NT2/D1 (cell line): ENCODE measurements at regions not wholly inside any gene's neighbourhood (a gene's known extent, or its start where the extent isn't known, plus 50 kb on each side); places are given as distances from the start of the nearest gene placed in this dataset.

Experiments used
- DNase-seq: peaks from one replicate; pipeline ENCODE4 v3.0.0-alpha.2; 2011; ENCODE audit warnings: low read depth, low spot score
- H3K27me3 ChIP-seq: 2 replicates; pipeline ENCODE4 v1.6.0; 2011; ENCODE audit warnings: mild to moderate bottlenecking; ENCODE audit not compliant: insufficient read length, insufficient read depth
- H3K36me3 ChIP-seq: 2 replicates; pipeline ENCODE4 v1.6.1; 2011; ENCODE audit warnings: mild to moderate bottlenecking, low read length, mixed read lengths; ENCODE audit not compliant: insufficient read depth, insufficient read length
- H3K4me1 ChIP-seq: 2 replicates; pipeline ENCODE4 v1.5.1; 2011; ENCODE audit not compliant: insufficient read depth, insufficient read length
- H3K4me3 ChIP-seq: 2 replicates; pipeline ENCODE4 v1.5.1; 2011; ENCODE audit warnings: low read depth; ENCODE audit not compliant: insufficient read length
- H3K9ac ChIP-seq: 2 replicates; pipeline ENCODE4 v1.6.0; 2011; ENCODE audit warnings: low read depth; ENCODE audit not compliant: insufficient read length
- H3K9me3 ChIP-seq: 2 replicates; pipeline ENCODE4 v1.5.1; 2011; ENCODE audit warnings: mild to moderate bottlenecking, low read length; ENCODE audit not compliant: insufficient read depth
- SUZ12 ChIP-seq: IDR thresholded peaks from 2 replicates; pipeline ENCODE4 v1.6.1; 2011; ENCODE audit not compliant: insufficient read length, insufficient read depth; ENCODE audit errors: extremely low read depth
- YY1 ChIP-seq: IDR thresholded peaks from 2 replicates; pipeline ENCODE4 v1.6.1; 2011; ENCODE audit not compliant: insufficient read length, insufficient read depth
- ZNF274 ChIP-seq: IDR thresholded peaks from 2 replicates; pipeline ENCODE4 v1.6.1; 2011; ENCODE audit warnings: mild to moderate bottlenecking, low read depth, low read length

DNA sequence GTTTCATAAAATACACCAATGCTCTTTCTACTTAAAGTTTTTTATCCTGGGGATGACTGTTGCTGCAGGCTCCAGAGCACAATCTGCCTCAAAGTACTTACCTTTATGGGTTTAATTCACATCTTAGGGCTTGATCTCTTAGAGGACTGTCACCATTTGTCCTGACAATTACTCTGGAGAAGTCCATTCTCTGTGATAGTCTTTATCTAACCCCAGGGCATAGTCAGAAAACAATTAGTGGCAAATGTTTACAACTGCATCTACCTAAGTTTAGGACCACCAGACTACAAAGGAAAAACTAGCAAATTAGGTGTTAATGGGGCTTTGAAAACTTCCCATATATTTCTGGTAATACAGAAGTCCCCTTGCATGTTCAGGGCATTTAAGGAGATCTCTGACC lies 973.5 kb downstream of the JRKL start:
- no peaks in the 10 kb centered on the region for H3K36me3 ChIP-seq
- H3K9me3 ChIP-seq, result no peaks in the 10 kb centered on the region
- no peaks in the 10 kb centered on the region for H3K27me3 ChIP-seq
- no peak for DNase-seq
- no peak overlapping the region for H3K9ac ChIP-seq
- TF ChIP-seq SUZ12 (no peak), YY1 (no peak), ZNF274 (no peak)
- no peak overlapping the region for H3K4me3 ChIP-seq
- H3K4me1 ChIP-seq, result no peaks in the 10 kb centered on the region

DNA sequence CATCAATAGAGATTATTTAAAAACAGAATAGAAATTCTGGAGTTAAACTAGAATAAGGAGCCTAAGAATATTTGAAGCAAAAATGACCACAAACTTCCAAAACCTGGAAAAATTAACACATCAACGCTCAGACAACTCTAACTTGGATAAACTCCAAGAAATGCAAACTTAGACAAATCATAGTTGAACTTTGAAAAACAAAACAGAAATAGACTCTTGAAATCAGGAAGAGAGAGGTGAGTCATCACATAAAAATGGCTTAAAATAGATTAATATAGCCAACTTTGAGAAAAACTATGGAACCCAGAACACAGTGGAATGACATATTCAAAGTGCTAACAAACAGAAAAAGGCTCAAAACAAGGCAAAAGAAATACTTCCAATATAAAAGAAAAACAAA lies 974.2 kb downstream of the JRKL start:
- Histone ChIP-seq H3K9ac (no peak overlapping the region), H3K4me1 (no peaks in the 10 kb centered on the region), H3K4me3 (no peak overlapping the region), H3K36me3 (no peaks in the 10 kb centered on the region), H3K9me3 (no peaks in the 10 kb centered on the region), H3K27me3 (no peaks in the 10 kb centered on the region)
- no peak for DNase-seq
- TF ChIP-seq ZNF274, result no peak
- no peak for TF ChIP-seq SUZ12
- no peak for TF ChIP-seq YY1

DNA sequence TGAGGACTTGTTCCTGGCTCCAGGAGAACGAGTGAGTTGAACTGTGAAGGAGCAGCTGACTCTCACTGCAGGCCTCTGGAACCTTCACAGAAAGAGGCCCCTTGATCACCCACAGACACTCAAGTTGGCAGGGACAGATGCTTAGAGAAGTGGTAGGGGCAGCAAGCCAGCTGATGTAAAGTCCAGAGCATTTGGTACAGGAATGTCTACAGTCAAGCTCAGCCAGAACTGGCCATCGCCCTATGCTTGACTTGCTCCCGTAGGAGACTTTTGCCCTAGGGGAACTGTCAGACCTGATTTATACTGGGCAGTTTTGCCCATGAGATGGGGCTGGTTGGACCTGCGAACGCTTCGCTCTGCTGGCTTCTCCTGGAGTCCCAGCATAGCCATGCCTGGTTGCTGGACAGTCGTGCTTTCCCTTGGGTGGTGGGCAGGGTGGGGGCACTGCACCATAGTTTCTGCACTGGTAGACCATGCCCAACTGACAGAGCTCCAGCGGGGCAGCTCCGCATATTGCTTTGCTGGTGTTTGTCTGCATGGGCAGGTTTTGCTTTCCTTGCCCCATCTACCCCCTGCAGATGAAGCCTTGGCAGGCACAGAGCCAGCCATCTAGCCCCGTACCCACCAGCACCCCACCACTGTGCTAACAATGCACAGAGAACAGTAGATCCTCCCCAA lies 977.7 kb downstream of the JRKL start:
- Histone ChIP-seq H3K4me1 (no peaks in the 10 kb centered on the region), H3K36me3 (no peaks in the 10 kb centered on the region), H3K9ac (no peak overlapping the region), H3K27me3 (no peaks in the 10 kb centered on the region), H3K4me3 (no peak overlapping the region), H3K9me3 (no peaks in the 10 kb centered on the region)
- no peak for TF ChIP-seq YY1
- TF ChIP-seq ZNF274, result no peak
- TF ChIP-seq SUZ12, result no peak
- no peak for DNase-seq

DNA sequence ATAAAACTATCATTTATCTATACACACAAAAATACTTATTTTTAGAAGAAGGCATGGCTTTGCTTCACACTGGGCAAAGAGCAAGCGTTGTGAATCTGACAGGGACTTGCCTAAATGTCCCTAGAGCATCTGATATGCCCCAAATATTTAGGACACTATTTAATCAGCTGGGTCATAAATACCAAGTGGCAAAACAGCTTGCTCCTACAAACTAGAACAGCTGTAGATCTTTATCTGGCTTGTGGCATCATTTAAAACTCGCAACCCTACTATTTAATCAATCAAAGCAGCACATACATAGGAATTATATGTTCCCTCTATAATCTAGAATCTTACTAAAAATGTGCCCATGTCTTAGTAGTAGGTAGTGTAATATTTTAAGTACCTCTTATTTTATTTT lies 999.5 kb downstream of the JRKL start:
- no peaks in the 10 kb centered on the region for H3K9me3 ChIP-seq
- no peak overlapping the region for H3K9ac ChIP-seq
- TF ChIP-seq YY1 (no peak), SUZ12 (no peak), ZNF274 (no peak)
- no peak overlapping the region for H3K4me3 ChIP-seq
- no peaks in the 10 kb centered on the region for H3K36me3 ChIP-seq
- no peaks in the 10 kb centered on the region for H3K27me3 ChIP-seq
- no peaks in the 10 kb centered on the region for H3K4me1 ChIP-seq
- DNase-seq, result no peak

DNA sequence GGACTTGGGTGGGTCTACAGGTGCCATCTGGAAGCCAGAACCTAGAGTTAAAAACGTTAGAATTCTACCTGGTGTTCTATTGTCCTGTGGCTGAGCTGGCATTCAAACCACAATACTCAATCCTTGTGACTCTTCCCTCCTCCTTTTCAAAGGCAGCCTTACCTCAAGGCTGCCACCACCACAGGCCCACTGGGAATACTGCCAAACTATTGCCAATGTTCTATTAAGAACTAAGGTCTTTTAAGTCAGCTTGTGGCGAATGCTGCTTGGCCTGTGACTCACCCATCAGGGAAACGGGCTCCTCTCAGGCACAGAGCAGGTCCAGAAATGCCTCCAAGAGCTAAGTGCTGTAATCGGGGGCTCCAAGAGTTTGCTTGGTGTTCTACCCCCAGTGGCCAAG lies 1008.4 kb downstream of the JRKL start:
- Histone ChIP-seq H3K36me3 (no peaks in the 10 kb centered on the region), H3K9me3 (no peaks in the 10 kb centered on the region), H3K4me1 (no peaks in the 10 kb centered on the region), H3K27me3 (no peaks in the 10 kb centered on the region), H3K4me3 (no peak overlapping the region), H3K9ac (no peak overlapping the region)
- DNase-seq, result no peak
- TF ChIP-seq ZNF274 (no peak), SUZ12 (no peak), YY1 (no peak)

DNA sequence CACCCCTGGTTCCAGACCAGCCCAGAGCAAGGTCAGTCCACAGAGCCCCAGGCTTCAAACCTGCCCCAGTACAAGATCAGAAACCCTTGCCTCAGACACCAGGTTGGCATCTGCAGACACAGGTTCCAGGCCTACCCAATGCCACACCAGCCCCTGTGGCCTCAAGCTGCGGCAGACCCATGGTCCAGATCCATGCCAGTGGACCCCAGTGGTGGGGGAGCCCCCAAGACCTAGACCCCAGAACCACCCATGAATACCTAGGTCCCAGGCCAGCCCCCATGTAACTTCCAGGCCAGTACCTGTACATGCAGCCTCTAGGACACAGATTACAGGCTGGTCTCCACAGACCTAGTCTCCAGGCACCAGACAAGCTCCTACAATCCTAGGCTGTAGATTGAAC lies 1019.3 kb downstream of the JRKL start:
- DNase-seq, result no peak
- TF ChIP-seq YY1 (no peak), ZNF274 (no peak), SUZ12 (no peak)
- Histone ChIP-seq H3K27me3 (no peaks in the 10 kb centered on the region), H3K36me3 (no peaks in the 10 kb centered on the region), H3K4me3 (no peak overlapping the region), H3K4me1 (no peaks in the 10 kb centered on the region), H3K9ac (no peak overlapping the region), H3K9me3 (no peaks in the 10 kb centered on the region)

DNA sequence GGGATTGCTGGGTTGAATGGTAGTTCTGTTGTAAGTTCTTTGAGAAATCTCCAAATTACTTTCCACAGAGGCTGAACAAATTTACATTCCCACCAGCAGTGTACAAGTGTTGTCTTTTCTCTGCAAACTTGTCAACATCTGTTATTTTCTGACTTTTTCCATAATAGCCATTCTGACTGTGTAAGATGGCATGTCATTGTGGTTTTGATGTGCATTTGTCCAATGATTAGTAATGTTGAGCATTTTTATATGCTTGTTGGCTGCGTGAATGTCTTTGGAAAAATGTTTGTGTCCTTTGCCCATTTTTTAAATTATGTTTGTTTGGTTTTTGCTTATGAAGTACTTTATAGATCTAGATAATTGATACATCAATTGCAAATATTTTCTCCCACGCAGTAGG lies 1025.0 kb downstream of the JRKL start:
- TF ChIP-seq SUZ12, result no peak
- TF ChIP-seq YY1, result no peak
- TF ChIP-seq ZNF274, result no peak
- no peaks in the 10 kb centered on the region for H3K9me3 ChIP-seq
- H3K4me3 ChIP-seq, result no peak overlapping the region
- no peak for DNase-seq
- no peaks in the 10 kb centered on the region for H3K27me3 ChIP-seq
- no peak overlapping the region for H3K9ac ChIP-seq
- no peaks in the 10 kb centered on the region for H3K4me1 ChIP-seq
- no peaks in the 10 kb centered on the region for H3K36me3 ChIP-seq
